Nephron (organoid): ENCODE measurements at regions not wholly inside any gene's neighbourhood (a gene's known extent, or its start where the extent isn't known, plus 50 kb on each side); places are given as distances from the start of the nearest gene placed in this dataset.

Source experiments
- H3K27ac Mint-ChIP-seq, 3 experiments: 2 replicates each; pipeline ENCODE4 v1.8.0; 2020; ENCODE audit warnings: mixed read lengths in 3 of 3, mild to moderate bottlenecking in 2 of 3, moderate library complexity in 1 of 3
- H3K27me3 Mint-ChIP-seq: 2 replicates; pipeline ENCODE4 v1.8.0; 2021; ENCODE audit warnings: low read depth, mild to moderate bottlenecking, moderate library complexity, mixed read lengths
- H3K36me3 Mint-ChIP-seq: 2 replicates; pipeline ENCODE4 v1.8.0; 2020; ENCODE audit warnings: low read depth, mixed read lengths
- H3K4me1 Mint-ChIP-seq: 2 replicates; pipeline ENCODE4 v1.8.0; 2020; ENCODE audit warnings: mixed read lengths
- H3K4me3 Mint-ChIP-seq, 3 experiments: 2 replicates each; pipeline ENCODE4 v1.8.0; 2020; ENCODE audit warnings: mild to moderate bottlenecking in 3 of 3, mixed read lengths in 3 of 3, moderate library complexity in 2 of 3
- H3K9me3 Mint-ChIP-seq: 2 replicates; pipeline ENCODE4 v1.8.0; 2020; ENCODE audit warnings: mixed read lengths
- CTCF ChIP-seq, 3 experiments: fragments of 200-600 bp; sonication (generic); IDR thresholded peaks; one replicate each; pipeline ENCODE4 v1.5.0; 2021; ENCODE audit warnings: antibody characterized with exemption in 3 of 3; ENCODE audit not compliant: unreplicated experiment in 3 of 3

- no peak overlapping the region for H3K4me3 Mint-ChIP-seq
- H3K4me1 Mint-ChIP-seq = peaks cover 23% of the 10 kb centered on the region
- H3K27ac Mint-ChIP-seq = peak overlapping the region; percentile 26 to 63 (median 49)
- H3K9me3 Mint-ChIP-seq = no peaks in the 10 kb centered on the region
- peaks cover 5% of the 10 kb centered on the region for H3K27me3 Mint-ChIP-seq
- no peaks in the 10 kb centered on the region for H3K36me3 Mint-ChIP-seq
- no peak for TF ChIP-seq CTCF (IDR thresholded peaks at IDR 0.05; ENCODE audit: unreplicated experiment in 3 of 3)
Measured at GRCh38 chr3:66748175-66748876, 247.5 kb upstream of the LRIG1 start.

- H3K4me1 Mint-ChIP-seq = peaks cover 21% of the 10 kb centered on the region
- H3K4me3 Mint-ChIP-seq = no peak overlapping the region
- H3K27ac Mint-ChIP-seq = no peak overlapping the region
- no peaks in the 10 kb centered on the region for H3K9me3 Mint-ChIP-seq
- TF ChIP-seq CTCF (IDR thresholded peaks at IDR 0.05; ENCODE audit: unreplicated experiment in 3 of 3) = no peak
- peaks cover 5% of the 10 kb centered on the region for H3K27me3 Mint-ChIP-seq
- no peaks in the 10 kb centered on the region for H3K36me3 Mint-ChIP-seq
Measured at GRCh38 chr3:66751842-66752241, 246.3 kb upstream of the KBTBD8 start.

GRCh38 chr3:66753670-66754069, 244.4 kb upstream of the KBTBD8 start:
- H3K9me3 Mint-ChIP-seq = no peaks in the 10 kb centered on the region
- no peaks in the 10 kb centered on the region for H3K36me3 Mint-ChIP-seq
- H3K27ac Mint-ChIP-seq = no peak overlapping the region
- no peak for TF ChIP-seq CTCF (IDR thresholded peaks at IDR 0.05; ENCODE audit: unreplicated experiment in 3 of 3)
- H3K4me1 Mint-ChIP-seq = peaks cover 2% of the 10 kb centered on the region
- H3K27me3 Mint-ChIP-seq = peaks cover 5% of the 10 kb centered on the region
- no peak overlapping the region for H3K4me3 Mint-ChIP-seq

- no peaks in the 10 kb centered on the region for H3K9me3 Mint-ChIP-seq
- no peak overlapping the region for H3K27ac Mint-ChIP-seq
- H3K36me3 Mint-ChIP-seq = no peaks in the 10 kb centered on the region
- H3K27me3 Mint-ChIP-seq = no peaks in the 10 kb centered on the region
- no peak overlapping the region for H3K4me3 Mint-ChIP-seq
- no peak for TF ChIP-seq CTCF (IDR thresholded peaks at IDR 0.05; ENCODE audit: unreplicated experiment in 3 of 3)
- no peaks in the 10 kb centered on the region for H3K4me1 Mint-ChIP-seq
Measured at GRCh38 chr3:66754613-66755012, 243.5 kb upstream of the KBTBD8 start.

GRCh38 chr3:66755924-66756323, 242.2 kb upstream of the KBTBD8 start:
- Mint-ChIP-seq H3K4me1 (no peaks in the 10 kb centered on the region), H3K9me3 (no peaks in the 10 kb centered on the region), H3K27me3 (no peaks in the 10 kb centered on the region), H3K27ac (no peak overlapping the region), H3K4me3 (no peak overlapping the region), H3K36me3 (no peaks in the 10 kb centered on the region)
- TF ChIP-seq CTCF (IDR thresholded peaks at IDR 0.05; ENCODE audit: unreplicated experiment in 3 of 3) = no peak

GRCh38 chr3:66756468-66757036, 241.6 kb upstream of the KBTBD8 start:
- Mint-ChIP-seq H3K4me3 (no peak overlapping the region), H3K27ac (no peak overlapping the region), H3K4me1 (no peaks in the 10 kb centered on the region), H3K27me3 (no peaks in the 10 kb centered on the region), H3K9me3 (no peaks in the 10 kb centered on the region), H3K36me3 (no peaks in the 10 kb centered on the region)
- TF ChIP-seq CTCF (IDR thresholded peaks at IDR 0.05; ENCODE audit: unreplicated experiment in 3 of 3) = no peak
